IPS-18c (cell line): ENCODE measurements at regions not wholly inside any gene's neighbourhood (a gene's known extent, or its start where the extent isn't known, plus 50 kb on each side); places are given as distances from the start of the nearest gene placed in this dataset.

Experiments used
- H3K4me3 ChIP-seq: 2 replicates; pipeline ENCODE4 v1.7.0; 2013; ENCODE audit warnings: low read depth, mild to moderate bottlenecking, low read length, moderate library complexity; ENCODE audit not compliant: insufficient read depth
- H3K9me3 ChIP-seq: one replicate; pipeline ENCODE4 v1.6.1; 2013; ENCODE audit warnings: mild to moderate bottlenecking, low read length, moderate library complexity; ENCODE audit not compliant: control insufficient read depth, insufficient read depth

GRCh38 chr10:78912361-78913218 lies 156.2 kb upstream of the ZMIZ1 start:
- no peaks in the 10 kb centered on the region for H3K9me3 ChIP-seq
- no peak overlapping the region; the same call in 1 of the 2 replicates for H3K4me3 ChIP-seq

DNA sequence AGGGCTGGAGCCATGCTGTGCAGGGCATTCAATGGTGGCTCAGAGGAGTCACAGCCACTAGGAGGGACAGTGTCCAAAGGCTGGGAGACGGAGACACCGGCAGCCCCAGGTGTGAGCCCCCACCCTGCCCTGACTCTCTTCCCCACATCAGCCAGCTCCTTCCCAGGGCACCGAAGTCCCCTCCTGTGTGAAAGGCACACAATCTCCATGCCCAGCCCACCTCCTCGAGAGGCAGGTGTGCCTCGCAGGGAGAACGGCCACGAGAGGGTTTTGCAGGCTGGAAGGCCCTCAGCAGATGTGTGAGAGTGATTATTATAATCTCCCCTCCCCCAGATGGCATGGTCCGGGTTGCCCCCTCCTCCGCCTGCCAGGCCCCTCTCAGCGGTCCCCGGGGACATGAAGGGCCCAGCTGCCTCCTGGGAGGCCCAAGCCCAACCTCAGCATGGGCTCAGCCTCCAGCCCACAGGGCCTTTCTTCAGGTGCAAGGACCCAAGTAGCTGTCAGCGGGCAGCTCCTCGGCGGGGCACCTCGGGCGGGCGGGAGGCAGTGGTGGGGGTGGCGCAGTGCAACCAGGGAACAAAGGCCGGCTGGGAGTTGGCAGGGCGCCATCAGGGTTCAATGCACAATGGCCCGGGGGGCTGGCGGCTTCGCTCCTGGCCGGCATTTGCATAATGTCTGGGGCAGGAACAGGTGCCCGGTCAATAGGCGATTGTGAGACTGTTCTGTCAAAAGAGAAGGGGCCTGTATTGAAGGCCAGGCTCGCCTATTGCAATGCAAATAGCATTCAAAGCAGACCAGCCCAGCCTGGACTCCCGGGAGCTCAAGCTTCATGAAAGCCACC lies 155.3 kb upstream of the ZMIZ1 start:
- Histone ChIP-seq H3K9me3 (no peaks in the 10 kb centered on the region), H3K4me3 (peak overlapping the region; percentile 26)

DNA sequence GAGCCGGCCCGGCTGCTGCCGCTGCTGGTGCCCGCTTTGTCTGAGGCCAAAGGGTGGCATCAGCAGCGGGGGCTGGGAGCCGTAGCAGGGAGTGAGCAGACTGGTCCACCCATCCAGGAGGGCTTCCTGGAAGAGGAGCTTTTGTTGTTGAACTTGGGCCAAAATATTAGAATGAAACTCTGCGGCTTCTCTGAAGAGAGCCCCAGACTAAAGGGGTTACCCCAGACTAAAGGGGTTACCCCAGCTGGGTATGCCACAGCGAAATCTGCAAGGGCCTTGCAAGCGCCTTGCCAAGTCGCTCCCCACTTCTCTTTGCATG lies 154.7 kb upstream of the ZMIZ1 start:
- Histone ChIP-seq H3K9me3 (no peaks in the 10 kb centered on the region), H3K4me3 (peak overlapping the region; percentile 16; the same call in 1 of the 2 replicates)

DNA sequence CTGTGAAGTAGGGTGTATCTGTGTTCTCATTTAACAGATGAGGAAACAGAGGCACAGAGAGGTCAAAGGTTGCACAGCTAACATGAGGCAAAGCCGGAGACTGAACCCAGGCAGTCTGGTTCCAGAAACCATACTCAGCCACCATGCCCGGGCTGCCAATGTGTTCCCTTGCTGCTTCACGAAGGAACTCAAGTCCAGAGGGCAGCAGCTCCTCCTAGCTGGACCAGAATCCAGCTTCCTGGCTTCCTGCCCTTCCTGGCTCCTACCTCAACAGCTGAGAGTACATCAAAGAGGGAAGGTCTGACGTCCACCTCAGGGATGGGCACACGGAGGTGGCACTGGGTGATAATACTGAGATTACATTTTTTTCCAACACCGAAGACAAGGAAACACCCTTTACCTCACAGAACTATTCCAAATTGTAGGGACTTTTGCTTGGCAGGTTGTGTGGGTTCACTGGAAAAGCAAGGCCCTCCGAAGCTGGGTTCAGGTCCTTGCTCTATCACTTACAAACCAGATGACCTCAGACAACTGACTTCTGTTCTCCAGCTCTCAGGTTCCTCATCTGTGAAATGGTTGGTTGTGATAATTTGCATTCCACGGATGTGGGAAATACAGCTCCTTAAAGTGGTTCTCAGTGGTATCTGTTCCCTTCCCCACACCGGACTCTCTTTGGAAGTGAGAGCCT lies 154.1 kb upstream of the ZMIZ1 start:
- Histone ChIP-seq H3K9me3 (no peaks in the 10 kb centered on the region), H3K4me3 (no peak overlapping the region)

GRCh38 chr10:78915190-78915518 lies 153.6 kb upstream of the ZMIZ1 start:
- no peak overlapping the region for H3K4me3 ChIP-seq
- H3K9me3 ChIP-seq: no peaks in the 10 kb centered on the region

DNA sequence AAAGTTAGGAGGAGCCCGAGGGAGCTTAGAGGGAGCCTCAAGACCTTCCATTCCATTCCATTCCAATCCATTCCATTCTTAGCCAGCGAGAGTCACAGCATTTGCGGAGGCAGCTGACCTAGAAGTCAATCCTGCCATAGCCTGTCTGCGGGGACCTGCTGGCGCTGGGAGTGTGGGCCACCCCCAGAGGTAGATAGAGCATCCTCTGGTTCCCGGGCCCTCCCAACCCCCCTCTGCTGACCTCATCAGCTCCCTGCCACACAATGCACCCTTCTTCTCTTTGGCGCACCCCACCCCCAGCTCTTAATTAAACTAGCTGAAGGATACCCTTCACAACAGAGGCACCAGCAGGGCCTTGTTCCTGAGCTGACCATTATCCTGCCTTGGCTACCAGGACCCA lies 152.5 kb upstream of the ZMIZ1 start:
- Histone ChIP-seq H3K9me3 (no peaks in the 10 kb centered on the region), H3K4me3 (no peak overlapping the region)

- H3K9me3 ChIP-seq: peaks cover 2% of the 10 kb centered on the region
- H3K4me3 ChIP-seq: no peak overlapping the region
These were observed 149.4 kb upstream of the ZMIZ1 start for GRCh38 chr10:78919181-78919966.

DNA sequence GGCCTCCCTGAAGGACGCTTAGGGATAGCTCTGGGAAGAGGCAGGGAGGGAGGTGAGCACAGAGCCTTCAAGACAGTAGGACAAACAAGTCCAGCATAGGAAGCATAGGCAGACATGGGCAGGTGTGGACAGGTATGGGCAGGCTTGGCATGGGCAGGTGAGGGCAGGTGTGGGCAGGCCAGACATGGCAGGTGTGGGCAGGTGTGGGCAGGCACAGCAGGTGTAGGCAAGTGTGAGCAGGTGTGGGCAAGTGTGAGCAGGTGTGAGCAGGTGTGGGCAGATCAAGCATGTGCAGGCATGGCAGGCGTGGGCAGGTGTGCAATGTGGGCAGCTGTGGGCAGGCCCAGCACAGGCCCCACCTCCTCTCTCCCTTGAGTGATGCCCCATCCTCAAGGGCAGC lies 148.8 kb upstream of the ZMIZ1 start:
- Histone ChIP-seq H3K4me3 (no peak overlapping the region), H3K9me3 (peaks cover 2% of the 10 kb centered on the region)

GRCh38 chr10:78921895-78922294 lies 146.9 kb upstream of the ZMIZ1 start:
- peaks cover 2% of the 10 kb centered on the region for H3K9me3 ChIP-seq

DNA sequence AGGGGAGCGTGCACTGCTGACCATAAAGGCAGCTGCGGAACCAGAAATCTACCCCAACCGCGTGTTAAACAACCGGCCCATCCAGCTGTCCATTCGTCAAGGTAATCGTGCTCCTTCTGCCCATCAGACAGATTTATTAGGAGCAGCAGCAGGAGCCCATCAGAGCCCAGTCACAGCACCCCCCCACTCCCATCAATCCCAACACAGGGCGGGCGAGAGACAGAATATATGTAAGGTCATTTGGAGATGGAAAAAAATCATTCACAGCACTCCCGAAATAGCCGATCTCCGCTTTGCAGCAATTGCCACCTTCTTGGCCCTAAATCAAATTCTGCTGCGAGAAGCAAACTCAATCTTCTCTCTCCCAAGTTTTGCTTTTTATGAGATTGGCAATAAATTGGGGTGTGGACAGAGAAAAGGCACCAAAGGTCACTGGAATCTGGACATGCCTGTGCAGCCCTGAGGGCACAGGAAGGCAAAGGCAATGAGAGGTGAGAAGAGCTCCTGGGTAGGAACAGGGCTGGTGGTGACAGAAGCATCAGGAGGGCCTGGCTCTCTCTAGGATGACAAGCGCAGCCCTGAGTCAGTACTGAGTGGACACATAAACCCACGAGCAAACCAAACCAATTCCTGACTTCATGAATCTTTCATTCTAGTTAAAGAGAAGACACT lies 145.0 kb upstream of the ZMIZ1 start:
- Histone ChIP-seq H3K9me3 (peaks cover 2% of the 10 kb centered on the region), H3K4me3 (no peak overlapping the region)

More at GRCh38 chr10:78921895-78922294, 146.9 kb upstream of the ZMIZ1 start:
- H3K4me3 ChIP-seq: no peak overlapping the region

- H3K9me3 ChIP-seq: peaks cover 2% of the 10 kb centered on the region
These were observed 144.3 kb upstream of the ZMIZ1 start for GRCh38 chr10:78924319-78925003.

DNA sequence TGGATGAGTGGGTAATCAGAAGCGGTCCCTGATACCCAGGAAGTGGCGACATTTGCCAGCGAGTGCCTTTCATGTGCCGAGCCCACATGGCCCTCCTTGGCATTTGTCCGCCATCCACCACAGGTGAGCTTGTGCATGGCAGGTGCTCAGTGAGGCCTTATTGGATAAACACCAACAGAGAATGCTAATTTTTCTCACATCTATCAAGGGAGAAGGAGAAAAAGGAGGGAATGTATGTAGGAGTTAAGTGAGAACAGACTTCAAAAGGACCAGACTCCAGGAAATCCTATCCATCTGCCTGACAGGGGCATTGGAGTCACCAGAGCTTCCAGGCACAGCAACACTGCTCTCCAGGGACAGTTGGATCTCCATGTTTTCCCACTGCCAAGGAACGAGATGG lies 143.5 kb upstream of the ZMIZ1 start:
- Histone ChIP-seq H3K9me3 (peaks cover 2% of the 10 kb centered on the region), H3K4me3 (no peak overlapping the region)

More at GRCh38 chr10:78924319-78925003, 144.3 kb upstream of the ZMIZ1 start:
- no peak overlapping the region for H3K4me3 ChIP-seq

DNA sequence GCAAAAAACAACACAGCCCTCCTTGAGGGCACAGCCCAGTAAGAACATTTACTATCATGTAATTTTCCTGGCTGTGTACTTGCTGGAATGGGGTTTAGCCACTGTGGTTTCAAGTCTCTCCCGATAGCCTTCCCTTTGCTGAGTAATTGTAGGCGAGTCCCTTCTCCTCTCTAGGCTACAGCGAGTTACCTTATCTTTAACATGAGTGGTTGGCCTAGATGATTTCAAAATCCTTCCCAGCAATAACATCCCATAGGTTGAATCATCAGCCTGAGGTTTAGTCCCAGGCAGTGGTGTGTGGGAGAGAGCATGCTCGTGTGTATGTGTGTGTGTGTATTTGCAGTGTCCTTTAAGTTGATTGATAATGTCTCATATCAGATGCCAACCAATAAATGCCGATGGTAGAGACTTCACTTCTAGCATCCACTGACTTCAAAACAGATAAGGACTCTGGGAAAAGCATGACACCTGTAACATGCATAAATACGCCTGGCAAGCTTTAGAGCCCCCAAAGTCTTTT lies 142.9 kb upstream of the ZMIZ1 start:
- peaks cover 2% of the 10 kb centered on the region for H3K9me3 ChIP-seq

GRCh38 chr10:78927257-78927995 lies 141.3 kb upstream of the ZMIZ1 start:
- no peak overlapping the region for H3K4me3 ChIP-seq
- peaks cover 2% of the 10 kb centered on the region for H3K9me3 ChIP-seq

More for the DNA sequence above, 142.9 kb upstream of the ZMIZ1 start:
- no peak overlapping the region for H3K4me3 ChIP-seq

GRCh38 chr10:78928330-78928729 lies 140.4 kb upstream of the ZMIZ1 start:
- no peak overlapping the region for H3K4me3 ChIP-seq
- H3K9me3 ChIP-seq: peaks cover under 1% of the 10 kb centered on the region
